Kidney (tissue), 13 donors: ENCODE measurements at regions not wholly inside any gene's neighbourhood (a gene's known extent, or its start where the extent isn't known, plus 50 kb on each side); places are given as distances from the start of the nearest gene placed in this dataset.

Source experiments
- DNase-seq, 5 donors: peaks; one replicate each; pipeline ENCODE4 v3.0.0-alpha.2; 2013 to 2020
- FAIRE-seq: peaks from 2 replicates; lab custom pipeline; 2012; peaks lifted over from hg19 to GRCh38; lab: Jason Lieb, UNC
- H3K27ac ChIP-seq, 2 donors: one replicate each; pipeline ENCODE4 v1.7.0; 2013; ENCODE audit warnings: low read depth in 2 of 2, low read length in 2 of 2, inconsistent platforms in 1 of 2
- H3K27me3 ChIP-seq: one replicate; pipeline ENCODE4 v1.7.1; 2013; ENCODE audit warnings: low read length, inconsistent platforms; ENCODE audit not compliant: control insufficient read depth, insufficient read depth
- H3K36me3 ChIP-seq, 3 donors: one replicate each; pipeline versions ENCODE4 v1.7.0 to v1.7.1; 2013; ENCODE audit warnings: low read length in 3 of 3, control low read depth in 1 of 3, inconsistent platforms in 1 of 3; ENCODE audit not compliant: insufficient read depth in 3 of 3, control insufficient read depth in 2 of 3
- H3K4me1 ChIP-seq, 3 donors: one replicate each; pipeline versions ENCODE4 v1.7.0 to v1.7.1; 2013; ENCODE audit warnings: low read length in 3 of 3, inconsistent platforms in 1 of 3, low read depth in 1 of 3; ENCODE audit not compliant: control insufficient read depth in 2 of 3, insufficient read depth in 2 of 3
- H3K4me3 ChIP-seq, 3 donors: one replicate each; pipeline versions ENCODE4 v1.7.0 to v1.8.1; 2013; ENCODE audit warnings: low read length in 3 of 3, control low read depth in 1 of 3, inconsistent platforms in 1 of 3
- H3K9ac ChIP-seq, 3 donors: one replicate each; pipeline versions ENCODE4 v1.7.0 to v1.7.1; 2013; ENCODE audit warnings: low read length in 3 of 3, control low read depth in 1 of 3, inconsistent platforms in 1 of 3
- H3K9me3 ChIP-seq, 3 donors: one replicate each; pipeline versions ENCODE4 v1.7.0 to v1.7.1; 2013; ENCODE audit warnings: low read length in 3 of 3, control low read depth in 1 of 3, inconsistent platforms in 1 of 3; ENCODE audit not compliant: control insufficient read depth in 2 of 3, insufficient read depth in 1 of 3
- CTCF ChIP-seq: IDR thresholded peaks from 3 replicates; pipeline ENCODE4 v1.5.1; 2012; ENCODE audit warnings: mild to moderate bottlenecking, moderate library complexity, borderline replicate concordance; ENCODE audit not compliant: insufficient read depth; ENCODE audit errors: extremely low read depth
- intact Hi-C: fragments of 100-400 bp; cut with DNase I; formaldehyde crosslinking; loops from one replicate; pipeline ENCODE4 v1.11.1; 2022
- donor health status: control.
- donor health status: control.
- donor health status: control.
- donor health status: control.
- donor health status: control.
- donor health status: DM: yes; HTN: yes; CAD: no.
- donor health status: Normal renal cell carcinoma (clear cell type).

GRCh38 chr11:127105593-127106541 lies 105.3 kb upstream of the KIRREL3 start:
- intact Hi-C loops: no loop called here
- Histone ChIP-seq H3K27me3 (no peaks in the 10 kb centered on the region), H3K4me3 (peak overlapping the region in 1 of 3 donors; percentile 32), H3K9ac (no peak overlapping the region), H3K9me3 (no peaks in the 10 kb centered on the region), H3K36me3 (no peaks in the 10 kb centered on the region), H3K4me1 (peaks cover 0 to 2% (median 0%) of the 10 kb centered on the region in 3 donors), H3K27ac (no peak overlapping the region)
- no peak for TF ChIP-seq CTCF
- FAIRE-seq (no peak), DNase-seq (peak in 4 of 5 donors; percentile 79 to 94 (median 88))

GRCh38 chr11:127103586-127104388 lies 103.2 kb upstream of the KIRREL3 start:
- H3K9ac ChIP-seq: no peak overlapping the region
- H3K9me3 ChIP-seq: no peaks in the 10 kb centered on the region
- H3K27ac ChIP-seq: no peak overlapping the region
- no peaks in the 10 kb centered on the region for H3K36me3 ChIP-seq
- DNase-seq (peak in 2 of 5 donors; percentile 17 to 21), FAIRE-seq (no peak)
- intact Hi-C loops: no loop called here
- H3K4me3 ChIP-seq: no peak overlapping the region
- peaks cover 0 to 2% (median 0%) of the 10 kb centered on the region in 3 donors for H3K4me1 ChIP-seq
- H3K27me3 ChIP-seq: no peaks in the 10 kb centered on the region
- TF ChIP-seq CTCF: no peak

GRCh38 chr11:127098684-127099083 lies 98.1 kb upstream of the KIRREL3 start:
- H3K36me3 ChIP-seq: no peaks in the 10 kb centered on the region
- intact Hi-C loops: no loop called here
- H3K27me3 ChIP-seq: no peaks in the 10 kb centered on the region
- no peak overlapping the region for H3K9ac ChIP-seq
- peaks cover 0 to 6% (median 0%) of the 10 kb centered on the region in 3 donors for H3K9me3 ChIP-seq
- DNase-seq: peak in 3 of 5 donors; percentile 47 to 63 (median 60)
- H3K27ac ChIP-seq: no peak overlapping the region
- FAIRE-seq: no peak
- no peak for TF ChIP-seq CTCF
- H3K4me1 ChIP-seq: no peaks in the 10 kb centered on the region
- no peak overlapping the region for H3K4me3 ChIP-seq
